KG1 (cell line): ENCODE measurements at regions not wholly inside any gene's neighbourhood (a gene's known extent, or its start where the extent isn't known, plus 50 kb on each side); places are given as distances from the start of the nearest gene placed in this dataset.

Experiments used
- DNase-seq: peaks from one replicate; lab custom pipeline; 2025; lab: John Stamatoyannopoulos, UW

GRCh38 chr2:5915881-5916310 lies 223.7 kb downstream of the SOX11 start:
- DNase-seq = no peak

- no peak for DNase-seq
These were observed 229.0 kb downstream of the SOX11 start for GRCh38 chr2:5921081-5921642.

- no peak for DNase-seq
These were observed 232.1 kb downstream of the SOX11 start for GRCh38 chr2:5923957-5924945.

- DNase-seq = no peak
These were observed 233.4 kb downstream of the SOX11 start for GRCh38 chr2:5925604-5926003.

GRCh38 chr2:5926871-5927512 lies 234.8 kb downstream of the SOX11 start:
- DNase-seq = no peak

GRCh38 chr2:5932556-5933469 lies 240.6 kb downstream of the SOX11 start:
- no peak for DNase-seq

- DNase-seq = no peak
These were observed 241.5 kb downstream of the SOX11 start for GRCh38 chr2:5933669-5934068.

GRCh38 chr2:5937321-5937720 lies 245.1 kb downstream of the SOX11 start:
- DNase-seq = no peak

GRCh38 chr2:5937851-5938565 lies 245.8 kb downstream of the SOX11 start:
- no peak for DNase-seq

GRCh38 chr2:5938566-5938896 lies 246.3 kb downstream of the SOX11 start:
- DNase-seq = no peak

- DNase-seq = no peak
These were observed 247.4 kb downstream of the SOX11 start for GRCh38 chr2:5939553-5939952.

- DNase-seq = no peak
These were observed 248.7 kb downstream of the SOX11 start for GRCh38 chr2:5940596-5941535.

GRCh38 chr2:5942204-5942603 lies 250.0 kb downstream of the SOX11 start:
- DNase-seq = no peak

GRCh38 chr2:5945742-5946141 lies 253.6 kb downstream of the SOX11 start:
- no peak for DNase-seq

- DNase-seq = no peak
These were observed 254.3 kb downstream of the SOX11 start for GRCh38 chr2:5946225-5947115.

GRCh38 chr2:5950736-5951135 lies 258.6 kb downstream of the SOX11 start:
- DNase-seq = no peak

- no peak for DNase-seq
These were observed 259.3 kb downstream of the SOX11 start for GRCh38 chr2:5951471-5951870.

GRCh38 chr2:5953525-5953924 lies 261.3 kb downstream of the SOX11 start:
- DNase-seq = no peak

GRCh38 chr2:5954509-5954908 lies 262.3 kb downstream of the SOX11 start:
- DNase-seq = no peak
